Mesendoderm (in vitro differentiated cells): ENCODE measurements at regions not wholly inside any gene's neighbourhood (a gene's known extent, or its start where the extent isn't known, plus 50 kb on each side); places are given as distances from the start of the nearest gene placed in this dataset.

Experiments
- DNase-seq: peaks from one replicate; pipeline ENCODE4 v3.0.0; 2013
- H2AK5ac ChIP-seq: 2 replicates; pipeline ENCODE4 v1.6.1; 2013; ENCODE audit warnings: low read length, inconsistent platforms
- H2BK120ac ChIP-seq: 2 replicates; pipeline ENCODE4 v1.6.1; 2013; ENCODE audit warnings: low read depth, mild to moderate bottlenecking, low read length, moderate library complexity, mixed read lengths
- H2BK15ac ChIP-seq: replicated peaks from 2 replicates; pipeline ENCODE4 v1.6.1; 2013; ENCODE audit warnings: low read depth, mild to moderate bottlenecking, moderate library complexity
- H2BK5ac ChIP-seq: 2 replicates; pipeline ENCODE4 v1.6.1; 2013; ENCODE audit warnings: low read length, inconsistent platforms
- H3K18ac ChIP-seq: 2 replicates; pipeline ENCODE4 v1.6.1; 2013; ENCODE audit warnings: mild to moderate bottlenecking, low read length, mixed read lengths
- H3K23ac ChIP-seq: one replicate; pipeline ENCODE4 v1.6.1; 2013; ENCODE audit warnings: low read length
- H3K27ac ChIP-seq: 2 replicates; pipeline ENCODE4 v1.5.1; 2013; ENCODE audit warnings: low read depth, mild to moderate bottlenecking, inconsistent platforms, low read length, moderate library complexity
- H3K27me3 ChIP-seq: 2 replicates; pipeline ENCODE4 v1.6.1; 2013; ENCODE audit warnings: low read length, control low read depth, mild to moderate bottlenecking, inconsistent platforms; ENCODE audit not compliant: insufficient read depth, poor library complexity
- H3K36me3 ChIP-seq: 2 replicates; pipeline ENCODE4 v1.6.1; 2013; ENCODE audit warnings: low read length, inconsistent platforms; ENCODE audit not compliant: control insufficient read depth, insufficient read depth
- H3K4ac ChIP-seq: one replicate; pipeline ENCODE4 v1.6.1; 2013; ENCODE audit warnings: low read depth, mild to moderate bottlenecking, low read length, moderate library complexity
- H3K4me1 ChIP-seq: 2 replicates; pipeline ENCODE4 v1.6.1; 2013; ENCODE audit warnings: low read depth, low read length, inconsistent platforms; ENCODE audit not compliant: control insufficient read depth
- H3K4me2 ChIP-seq: 2 replicates; pipeline ENCODE4 v1.6.1; 2013; ENCODE audit warnings: low read length
- H3K4me3 ChIP-seq: 2 replicates; pipeline ENCODE4 v1.5.1; 2013; ENCODE audit warnings: mild to moderate bottlenecking, low read length
- H3K56ac ChIP-seq: one replicate; pipeline ENCODE4 v1.6.1; 2013; ENCODE audit warnings: low read length
- H3K79me1 ChIP-seq: 2 replicates; pipeline ENCODE4 v1.6.1; 2013; ENCODE audit warnings: low read length, inconsistent platforms
- H3K79me2 ChIP-seq: 2 replicates; pipeline ENCODE4 v1.6.1; 2013; ENCODE audit warnings: mild to moderate bottlenecking, low read length; ENCODE audit not compliant: control insufficient read depth, insufficient read depth
- H3K9ac ChIP-seq: 2 replicates; pipeline ENCODE4 v1.6.1; 2013; ENCODE audit warnings: low read length, inconsistent platforms
- H4K5ac ChIP-seq: one replicate; pipeline ENCODE4 v1.6.1; 2013; ENCODE audit warnings: low read length
- H4K8ac ChIP-seq: one replicate; pipeline ENCODE4 v1.6.1; 2013; ENCODE audit warnings: low read depth, mild to moderate bottlenecking, control low read depth, low read length, moderate library complexity
- WGBS: extraction: QIAGEN DNeasy Blood & Tissue Kit; methylation state at CpG from one replicate; pipeline ENCODE4 v1.1.7; 2013; ENCODE audit warnings: low lambda C conversion rate, missing lambda C conversion rate; ENCODE audit not compliant: insufficient coverage; ENCODE audit errors: extremely low coverage; 5-methylcytosine and 5-hydroxymethylcytosine counted together

DNA sequence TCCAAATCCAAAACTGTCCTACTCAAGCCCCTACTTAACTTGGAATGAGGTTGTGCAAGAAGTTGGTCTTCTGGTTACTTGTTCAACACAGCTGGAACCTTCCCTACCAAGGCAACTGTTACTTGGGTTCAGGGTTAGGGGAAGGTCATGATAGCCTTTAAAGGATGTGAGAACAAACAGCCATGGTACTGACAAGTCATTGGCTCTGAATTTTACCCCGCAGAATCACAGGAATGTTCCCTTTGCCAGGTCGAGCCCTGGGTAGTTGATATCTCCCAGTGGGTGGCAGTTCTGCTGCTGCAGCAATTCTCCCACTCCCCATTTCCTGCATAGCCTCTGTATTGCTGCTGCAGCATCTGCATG is 396.1 kb upstream of the MPDZ start:
- no peaks in the 10 kb centered on the region for H3K36me3 ChIP-seq
- H3K79me2 ChIP-seq = no peaks in the 10 kb centered on the region
- H3K79me1 ChIP-seq = no peaks in the 10 kb centered on the region
- H3K4ac ChIP-seq = no peak overlapping the region
- H2BK5ac ChIP-seq = no peak overlapping the region
- H3K18ac ChIP-seq = no peak overlapping the region
- H2AK5ac ChIP-seq = no peak overlapping the region
- H3K9ac ChIP-seq = no peak overlapping the region
- DNase-seq = peak; percentile 81
- no peak overlapping the region for H4K5ac ChIP-seq
- no peak overlapping the region for H3K23ac ChIP-seq
- H3K4me1 ChIP-seq = peaks cover 2% of the 10 kb centered on the region
- no peaks in the 10 kb centered on the region for H3K27me3 ChIP-seq
- no peak overlapping the region for H4K8ac ChIP-seq
- no peak overlapping the region for H3K4me3 ChIP-seq
- H2BK15ac ChIP-seq = no peak overlapping the region
- H3K4me2 ChIP-seq = no peak overlapping the region
- H3K27ac ChIP-seq = no peak overlapping the region
- H2BK120ac ChIP-seq = no peak overlapping the region
- no CpG with 5 or more reads among the region's 2 CpGs for WGBS
- no peak overlapping the region for H3K56ac ChIP-seq

GRCh38 chr9:13674926-13675637 is 395.6 kb upstream of the MPDZ start:
- H4K5ac ChIP-seq = no peak overlapping the region
- H4K8ac ChIP-seq = no peak overlapping the region
- H2BK15ac ChIP-seq = no peak overlapping the region
- H2AK5ac ChIP-seq = no peak overlapping the region
- no peak overlapping the region for H3K4ac ChIP-seq
- no peak overlapping the region for H3K4me3 ChIP-seq
- H3K18ac ChIP-seq = no peak overlapping the region
- H3K56ac ChIP-seq = no peak overlapping the region
- H2BK120ac ChIP-seq = no peak overlapping the region
- no peaks in the 10 kb centered on the region for H3K79me1 ChIP-seq
- no peaks in the 10 kb centered on the region for H3K27me3 ChIP-seq
- H3K4me1 ChIP-seq = peaks cover 2% of the 10 kb centered on the region
- WGBS = no CpG with 5 or more reads among the region's 7 CpGs
- no peak overlapping the region for H3K27ac ChIP-seq
- no peak overlapping the region for H2BK5ac ChIP-seq
- peak; percentile 1 for DNase-seq
- no peak overlapping the region for H3K23ac ChIP-seq
- no peak overlapping the region for H3K9ac ChIP-seq
- no peaks in the 10 kb centered on the region for H3K36me3 ChIP-seq
- H3K4me2 ChIP-seq = no peak overlapping the region
- H3K79me2 ChIP-seq = no peaks in the 10 kb centered on the region

DNA sequence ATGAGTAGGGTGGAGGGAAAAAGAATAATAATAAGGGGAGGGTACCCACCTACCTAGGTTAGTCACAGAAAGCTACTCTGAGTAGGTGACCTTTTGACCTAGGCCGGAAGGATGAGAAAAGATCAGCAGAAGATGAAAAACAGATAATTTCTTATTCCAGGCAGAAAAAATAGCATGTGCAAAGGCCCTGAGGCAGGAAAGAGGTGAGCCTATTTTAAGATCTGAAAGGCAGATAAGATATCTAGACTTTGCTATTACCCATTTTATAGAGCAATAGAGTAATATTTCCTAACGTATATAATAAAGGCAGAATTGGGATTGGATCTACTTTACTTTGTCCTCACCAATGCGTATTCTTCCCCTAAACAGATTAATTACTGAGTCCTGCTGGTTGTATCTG is 393.9 kb upstream of the MPDZ start:
- no peak overlapping the region for H2AK5ac ChIP-seq
- no peak overlapping the region for H3K9ac ChIP-seq
- H3K56ac ChIP-seq = no peak overlapping the region
- H3K18ac ChIP-seq = no peak overlapping the region
- H2BK5ac ChIP-seq = no peak overlapping the region
- no peaks in the 10 kb centered on the region for H3K79me2 ChIP-seq
- H4K5ac ChIP-seq = no peak overlapping the region
- no peak for DNase-seq
- H3K79me1 ChIP-seq = no peaks in the 10 kb centered on the region
- H3K27ac ChIP-seq = no peak overlapping the region
- no peak overlapping the region for H3K23ac ChIP-seq
- no peak overlapping the region for H3K4ac ChIP-seq
- no peaks in the 10 kb centered on the region for H3K36me3 ChIP-seq
- peaks cover 2% of the 10 kb centered on the region for H3K4me1 ChIP-seq
- no CpG with 5 or more reads among the region's 3 CpGs for WGBS
- no peak overlapping the region for H4K8ac ChIP-seq
- H3K4me2 ChIP-seq = no peak overlapping the region
- H3K4me3 ChIP-seq = no peak overlapping the region
- H2BK120ac ChIP-seq = no peak overlapping the region
- H2BK15ac ChIP-seq = no peak overlapping the region
- H3K27me3 ChIP-seq = no peaks in the 10 kb centered on the region

- no peaks in the 10 kb centered on the region for H3K79me1 ChIP-seq
- H2AK5ac ChIP-seq = no peak overlapping the region
- no peak overlapping the region for H3K4me3 ChIP-seq
- H2BK15ac ChIP-seq = no peak overlapping the region
- H3K27me3 ChIP-seq = no peaks in the 10 kb centered on the region
- H3K23ac ChIP-seq = no peak overlapping the region
- H3K56ac ChIP-seq = no peak overlapping the region
- no peaks in the 10 kb centered on the region for H3K79me2 ChIP-seq
- no peak overlapping the region for H4K8ac ChIP-seq
- no peak overlapping the region for H3K4ac ChIP-seq
- no peak overlapping the region for H2BK5ac ChIP-seq
- H3K36me3 ChIP-seq = no peaks in the 10 kb centered on the region
- no peak overlapping the region for H4K5ac ChIP-seq
- no peak overlapping the region for H2BK120ac ChIP-seq
- WGBS = no CpG with 5 or more reads among the region's 4 CpGs
- no peaks in the 10 kb centered on the region for H3K4me1 ChIP-seq
- H3K9ac ChIP-seq = no peak overlapping the region
- DNase-seq = no peak
- H3K4me2 ChIP-seq = no peak overlapping the region
- no peak overlapping the region for H3K18ac ChIP-seq
- H3K27ac ChIP-seq = no peak overlapping the region
Observed at GRCh38 chr9:13665418-13666066, 386.1 kb upstream of the MPDZ start.

- Histone ChIP-seq H2BK15ac (no peak overlapping the region), H3K27ac (no peak overlapping the region), H2BK120ac (no peak overlapping the region), H3K4me1 (no peaks in the 10 kb centered on the region), H3K23ac (no peak overlapping the region), H3K27me3 (no peaks in the 10 kb centered on the region), H3K18ac (no peak overlapping the region), H3K9ac (no peak overlapping the region), H3K4me2 (no peak overlapping the region), H3K4ac (no peak overlapping the region), H3K56ac (no peak overlapping the region), H3K79me2 (no peaks in the 10 kb centered on the region), H3K4me3 (no peak overlapping the region), H2BK5ac (no peak overlapping the region), H3K36me3 (no peaks in the 10 kb centered on the region), H4K5ac (no peak overlapping the region), H4K8ac (no peak overlapping the region), H2AK5ac (no peak overlapping the region), H3K79me1 (no peaks in the 10 kb centered on the region)
- no peak for DNase-seq
- WGBS = no CpG with 5 or more reads among the region's 3 CpGs
Observed at GRCh38 chr9:13661014-13661413, 381.5 kb upstream of the MPDZ start.
